Urinary bladder (tissue), 3 donors: ENCODE measurements at regions not wholly inside any gene's neighbourhood (a gene's known extent, or its start where the extent isn't known, plus 50 kb on each side); places are given as distances from the start of the nearest gene placed in this dataset.
"Not testable (repeated sequence)": the region's sequence is repeated elsewhere in the genome, so short reads cannot be mapped to it uniquely, and the experiment has no call there.

Experiments used
- DNase-seq: peaks from one replicate; pipeline ENCODE4 v3.0.0-alpha.2; 2015; ENCODE audit errors: extremely low spot score
- H3K27ac ChIP-seq: one replicate; pipeline ENCODE4 v1.5.1; 2013; ENCODE audit warnings: low read depth, mild to moderate bottlenecking, moderate library complexity
- H3K36me3 ChIP-seq: one replicate; pipeline ENCODE4 v1.6.1; 2013; ENCODE audit warnings: mild to moderate bottlenecking, moderate library complexity; ENCODE audit not compliant: insufficient read depth
- H3K4me1 ChIP-seq: one replicate; pipeline ENCODE4 v1.6.1; 2013; ENCODE audit warnings: mild to moderate bottlenecking, moderate library complexity; ENCODE audit not compliant: insufficient read depth
- H3K4me3 ChIP-seq: one replicate; pipeline ENCODE4 v1.5.1; 2013; ENCODE audit warnings: low read depth, low read length
- WGBS: extraction: QIAGEN DNeasy Blood & Tissue Kit; methylation state at CpG from one replicate; pipeline ENCODE4 v1.1.7; 2013; 5-methylcytosine and 5-hydroxymethylcytosine counted together
- donor health status: healthy with polysubstance abuse.
- donor health status: healthy.

- not testable (repeated sequence) for H3K4me3 ChIP-seq, H3K27ac ChIP-seq, H3K4me1 ChIP-seq, H3K36me3 ChIP-seq, DNase-seq
- 73% methylated on average over 7 of the region's 7 CpGs for WGBS
Measured at GRCh38 chr21:10347675-10348074, 173.7 kb upstream of the TPTE start.

- not testable (repeated sequence) for H3K4me1 ChIP-seq, H3K27ac ChIP-seq, H3K4me3 ChIP-seq, DNase-seq, H3K36me3 ChIP-seq
- WGBS, result 32% methylated on average over 3 of the region's 3 CpGs
Measured at GRCh38 chr21:10348150-10348549, 173.2 kb upstream of the TPTE start.

- not testable (repeated sequence) for H3K36me3 ChIP-seq, H3K4me3 ChIP-seq, H3K4me1 ChIP-seq, DNase-seq, H3K27ac ChIP-seq
- WGBS, result 37% methylated on average over 5 of the region's 5 CpGs
Measured at GRCh38 chr21:10354851-10355578, 166.4 kb upstream of the TPTE start.

DNA sequence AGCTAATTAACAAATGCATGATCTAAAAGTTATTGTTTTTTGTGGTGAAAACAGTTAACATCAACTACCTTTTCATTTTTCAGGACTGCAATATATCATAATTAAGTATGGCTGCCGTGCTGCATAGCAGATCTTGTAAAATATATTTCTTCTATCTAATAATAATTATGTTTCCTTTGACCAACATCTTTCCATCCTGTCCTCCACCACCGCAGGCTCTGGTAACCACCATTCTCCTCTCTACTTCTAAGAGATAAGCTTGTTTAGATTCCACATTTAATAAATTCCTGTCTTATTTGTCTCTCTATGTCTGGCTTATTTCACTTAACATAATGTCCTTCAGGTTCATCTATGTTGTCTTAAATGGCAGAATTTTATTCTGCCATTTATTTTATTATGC is 162.3 kb upstream of the TPTE start:
- not testable (repeated sequence) for H3K27ac ChIP-seq, H3K36me3 ChIP-seq, DNase-seq, H3K4me1 ChIP-seq, H3K4me3 ChIP-seq
- 76% methylated on average over 2 of the region's 2 CpGs for WGBS

GRCh38 chr21:10359911-10360310 is 161.5 kb upstream of the TPTE start:
- H3K4me1 ChIP-seq, DNase-seq, H3K27ac ChIP-seq, H3K4me3 ChIP-seq, H3K36me3 ChIP-seq: not testable (repeated sequence)
- WGBS, result 41% methylated on average over 4 of the region's 4 CpGs

DNA sequence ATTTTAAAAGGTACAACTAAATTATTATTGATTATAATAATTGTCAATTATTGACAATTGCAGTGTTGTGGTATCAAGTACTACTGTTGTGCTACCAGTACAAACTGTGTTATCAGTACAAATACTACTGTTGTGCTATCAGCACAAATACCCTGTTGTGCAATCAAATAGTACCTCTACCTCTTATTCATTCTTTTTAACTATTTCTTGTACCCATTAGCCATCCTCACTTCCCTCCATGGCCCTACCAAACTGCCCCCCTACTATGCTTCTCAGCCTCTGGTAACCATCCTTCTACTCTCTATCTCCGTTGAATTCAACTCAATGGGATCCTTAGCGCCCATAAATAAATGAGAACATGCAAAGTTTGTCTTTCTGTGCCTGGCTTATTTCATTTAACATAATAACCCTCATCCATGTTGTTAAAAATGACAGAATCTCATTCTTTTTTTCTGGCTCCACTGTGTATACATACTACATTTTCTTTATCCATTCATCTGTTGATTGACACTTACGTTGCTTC is 160.1 kb upstream of the TPTE start:
- 43% methylated on average over 2 of the region's 3 CpGs for whole genome bisulfite sequencing

GRCh38 chr21:10362816-10363215 is 158.6 kb upstream of the TPTE start:
- H3K4me1 ChIP-seq, DNase-seq: not testable (repeated sequence)
- 61% methylated on average over 9 of the region's 9 CpGs for WGBS

More for the DNA sequence above, 160.1 kb upstream of the TPTE start:
- H3K36me3 ChIP-seq, H3K4me1 ChIP-seq, H3K27ac ChIP-seq, H3K4me3 ChIP-seq, DNase-seq: not testable (repeated sequence)

GRCh38 chr21:10363321-10363720 is 158.1 kb upstream of the TPTE start:
- H3K4me1 ChIP-seq, H3K36me3 ChIP-seq, H3K4me3 ChIP-seq, H3K27ac ChIP-seq, DNase-seq: not testable (repeated sequence)

More at GRCh38 chr21:10362816-10363215, 158.6 kb upstream of the TPTE start:
- H3K4me3 ChIP-seq, H3K36me3 ChIP-seq, H3K27ac ChIP-seq: not testable (repeated sequence)

- H3K36me3 ChIP-seq, H3K27ac ChIP-seq, DNase-seq, H3K4me3 ChIP-seq, H3K4me1 ChIP-seq: not testable (repeated sequence)
- 50% methylated on average over 5 of the region's 11 CpGs for WGBS
Measured at GRCh38 chr21:10366210-10366609, 155.2 kb upstream of the TPTE start.

GRCh38 chr21:10367586-10367985 is 153.8 kb upstream of the TPTE start:
- H3K36me3 ChIP-seq, H3K4me1 ChIP-seq, H3K4me3 ChIP-seq, DNase-seq, H3K27ac ChIP-seq: not testable (repeated sequence)
- WGBS, result 63% methylated on average over 7 of the region's 8 CpGs

GRCh38 chr21:10368323-10368798 is 153.0 kb upstream of the TPTE start:
- DNase-seq, H3K27ac ChIP-seq, H3K36me3 ChIP-seq, H3K4me1 ChIP-seq, H3K4me3 ChIP-seq: not testable (repeated sequence)
- 70% methylated on average over 15 of the region's 16 CpGs for WGBS

DNA sequence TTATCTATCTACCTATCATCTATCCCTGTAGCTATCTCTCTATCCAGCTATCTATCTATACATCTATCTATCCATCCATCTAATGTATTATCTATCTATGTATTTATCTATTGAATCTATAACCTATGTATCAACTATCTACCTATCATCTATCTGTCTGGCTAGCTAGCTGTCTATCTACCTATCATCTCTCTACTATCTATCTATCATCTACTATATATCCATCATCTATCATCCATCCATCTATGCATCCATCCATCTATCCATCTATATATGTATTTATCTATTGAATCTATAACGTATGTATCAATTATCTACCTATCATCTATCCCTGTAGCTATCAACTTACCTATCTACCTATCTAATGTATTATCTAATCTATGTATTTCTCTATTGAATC is 152.1 kb upstream of the TPTE start:
- not testable (repeated sequence) for H3K36me3 ChIP-seq, H3K27ac ChIP-seq, DNase-seq, H3K4me1 ChIP-seq, H3K4me3 ChIP-seq
- no CpG with 5 or more reads among the region's 1 CpG for WGBS

- not testable (repeated sequence) for DNase-seq, H3K27ac ChIP-seq, H3K4me3 ChIP-seq, H3K36me3 ChIP-seq, H3K4me1 ChIP-seq
- WGBS, result 81% methylated on average over 10 of the region's 10 CpGs
Measured at GRCh38 chr21:10377758-10378157, 143.6 kb upstream of the TPTE start.

GRCh38 chr21:10379816-10380215 is 141.6 kb upstream of the TPTE start:
- DNase-seq, H3K27ac ChIP-seq, H3K4me1 ChIP-seq, H3K36me3 ChIP-seq, H3K4me3 ChIP-seq: not testable (repeated sequence)
- 84% methylated on average over 9 of the region's 9 CpGs for WGBS
